ENCODE measurements at regions not wholly inside any gene's neighbourhood (a gene's known extent, or its start where the extent isn't known, plus 50 kb on each side); places are given as distances from the start of the nearest gene placed in this dataset.

DNA sequence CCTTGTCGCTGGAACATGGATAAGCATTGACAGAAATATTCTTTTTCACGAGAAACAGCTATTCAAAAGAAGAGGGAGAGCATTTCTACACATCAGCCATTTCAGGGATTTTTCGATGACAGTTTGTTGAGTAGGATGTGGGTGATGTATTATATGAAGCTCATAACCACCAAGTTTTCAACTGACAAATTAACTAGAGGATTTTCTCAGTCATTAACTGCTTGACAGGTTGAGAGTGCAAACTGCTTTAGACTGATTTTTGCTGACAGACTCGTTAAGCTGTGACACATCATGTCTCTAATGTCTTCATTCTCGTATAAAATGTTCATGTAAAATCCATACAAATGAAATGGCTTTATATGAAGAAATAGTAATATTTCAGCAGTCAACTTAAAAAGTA lies 354.2 kb upstream of the KCNN2 start:
- TF ChIP-seq, protein P1, sequence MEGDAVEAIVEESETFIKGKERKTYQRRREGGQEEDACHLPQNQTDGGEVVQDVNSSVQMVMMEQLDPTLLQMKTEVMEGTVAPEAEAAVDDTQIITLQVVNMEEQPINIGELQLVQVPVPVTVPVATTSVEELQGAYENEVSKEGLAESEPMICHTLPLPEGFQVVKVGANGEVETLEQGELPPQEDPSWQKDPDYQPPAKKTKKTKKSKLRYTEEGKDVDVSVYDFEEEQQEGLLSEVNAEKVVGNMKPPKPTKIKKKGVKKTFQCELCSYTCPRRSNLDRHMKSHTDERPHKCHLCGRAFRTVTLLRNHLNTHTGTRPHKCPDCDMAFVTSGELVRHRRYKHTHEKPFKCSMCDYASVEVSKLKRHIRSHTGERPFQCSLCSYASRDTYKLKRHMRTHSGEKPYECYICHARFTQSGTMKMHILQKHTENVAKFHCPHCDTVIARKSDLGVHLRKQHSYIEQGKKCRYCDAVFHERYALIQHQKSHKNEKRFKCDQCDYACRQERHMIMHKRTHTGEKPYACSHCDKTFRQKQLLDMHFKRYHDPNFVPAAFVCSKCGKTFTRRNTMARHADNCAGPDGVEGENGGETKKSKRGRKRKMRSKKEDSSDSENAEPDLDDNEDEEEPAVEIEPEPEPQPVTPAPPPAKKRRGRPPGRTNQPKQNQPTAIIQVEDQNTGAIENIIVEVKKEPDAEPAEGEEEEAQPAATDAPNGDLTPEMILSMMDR (IDR thresholded peaks at IDR 0.05; ENCODE audit: insufficient read depth in 1 of 2, low read depth in 1 of 2, low read length in 1 of 2, severe bottlenecking in 1 of 2, unreplicated experiment in 1 of 2), result no peak
- Mint-ChIP-seq H3K27ac (ENCODE audit: unreplicated experiment) (no peak overlapping the region), H3K9me3 (ENCODE audit: unreplicated experiment) (no peaks in the 10 kb centered on the region), H3K27me3 (ENCODE audit: insufficient read depth, unreplicated experiment) (no peaks in the 10 kb centered on the region), H3K4me3 (ENCODE audit: unreplicated experiment) (no peak overlapping the region), H3K36me3 (ENCODE audit: insufficient read depth, unreplicated experiment) (no peaks in the 10 kb centered on the region), H3K4me1 (ENCODE audit: low read depth, unreplicated experiment) (no peaks in the 10 kb centered on the region)
- intact Hi-C loops (cut with micrococcal nuclease; ENCODE audit: unreplicated experiment), result no loop called here
- no peaks in the 10 kb centered on the region for H3K4me1 ChIP-seq
- H3K36me3 ChIP-seq (ENCODE audit: control insufficient read depth, insufficient read depth, low read length), result no peaks in the 10 kb centered on the region
- POLR2A ChIA-PET, result no interaction called here
- H3K4me3 ChIP-seq (ENCODE audit: low read depth, low read length), result no peak overlapping the region
- H3K9me3 ChIP-seq, result no peaks in the 10 kb centered on the region
- DNase-seq, result no peak
- H3K27me3 ChIP-seq (replicated peaks; ENCODE audit: control insufficient read depth, insufficient read depth, low read length), result no peaks in the 10 kb centered on the region
- no TSS peak for BruUV-seq (replicated peaks)
- CTCF ChIA-PET, result no interaction called here

DNA sequence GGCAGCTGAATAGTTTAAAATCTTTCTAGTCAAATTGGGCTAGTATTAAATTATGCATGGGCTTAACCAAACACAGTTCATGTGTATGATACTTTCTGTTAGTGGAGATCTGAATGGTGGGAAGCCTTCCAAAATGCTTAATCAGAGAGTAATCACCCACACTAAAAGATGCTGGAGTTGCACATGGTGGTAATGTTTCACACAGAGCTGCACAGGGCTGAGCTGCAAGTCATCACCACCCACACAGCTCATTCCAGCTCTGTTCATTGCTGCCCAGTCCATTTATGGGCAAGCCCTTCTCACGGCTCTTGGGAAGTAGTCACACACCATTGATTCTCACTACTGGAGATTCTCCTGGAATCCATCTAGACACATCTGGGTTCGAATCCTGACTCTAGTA lies 351.5 kb upstream of the KCNN2 start:
- no peak overlapping the region for H3K27ac Mint-ChIP-seq (ENCODE audit: unreplicated experiment)
- intact Hi-C loops (cut with micrococcal nuclease; ENCODE audit: unreplicated experiment), result no loop called here
- BruUV-seq (replicated peaks), result no TSS peak

DNA sequence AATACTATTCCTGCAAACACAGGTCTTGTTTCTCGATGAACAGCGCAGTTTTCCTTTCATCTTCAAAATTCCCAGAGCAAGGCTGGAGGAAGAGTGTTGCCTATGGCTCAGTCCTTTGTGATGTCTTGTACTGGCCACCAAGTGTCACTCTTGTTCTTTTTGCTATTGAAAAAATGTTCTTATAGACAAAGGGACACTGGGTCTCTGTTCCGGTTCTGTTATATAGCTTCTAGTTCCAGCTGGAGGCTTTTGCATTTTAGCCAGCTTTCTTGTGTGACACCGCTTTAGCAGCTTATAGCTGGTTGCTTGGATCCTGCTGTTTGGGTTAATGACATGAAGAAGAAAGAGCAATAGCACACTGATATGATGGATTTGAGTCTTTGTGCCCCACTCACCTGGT lies 343.7 kb upstream of the KCNN2 start:
- BruUV-seq (replicated peaks), result no TSS peak
- Mint-ChIP-seq H3K4me3 (ENCODE audit: unreplicated experiment) (no peak overlapping the region), H3K36me3 (ENCODE audit: insufficient read depth, unreplicated experiment) (no peaks in the 10 kb centered on the region), H3K27ac (ENCODE audit: unreplicated experiment) (no peak overlapping the region), H3K4me1 (ENCODE audit: low read depth, unreplicated experiment) (no peaks in the 10 kb centered on the region), H3K27me3 (ENCODE audit: insufficient read depth, unreplicated experiment) (peaks cover 5% of the 10 kb centered on the region), H3K9me3 (ENCODE audit: unreplicated experiment) (no peaks in the 10 kb centered on the region)
- H3K4me1 ChIP-seq, result no peaks in the 10 kb centered on the region
- ChIA-PET POLR2A (no interaction called here), CTCF (no interaction called here)
- H3K27me3 ChIP-seq (replicated peaks; ENCODE audit: control insufficient read depth, insufficient read depth, low read length), result no peaks in the 10 kb centered on the region
- DNase-seq, result peak in 1 of 2 experiments; percentile 3
- no peaks in the 10 kb centered on the region for H3K36me3 ChIP-seq (ENCODE audit: control insufficient read depth, insufficient read depth, low read length)
- no peaks in the 10 kb centered on the region for H3K9me3 ChIP-seq
- TF ChIP-seq, protein P1 (IDR thresholded peaks at IDR 0.05; ENCODE audit: insufficient read depth in 1 of 2, low read depth in 1 of 2, low read length in 1 of 2, severe bottlenecking in 1 of 2, unreplicated experiment in 1 of 2), result peak in 1 of 2 experiments; percentile 16
- intact Hi-C loops (cut with micrococcal nuclease; ENCODE audit: unreplicated experiment), result loop anchor here (1.0 to 5.0 kb wide), 3 partner anchors 287 to 769 kb away; no protein-coding TSS in a partner anchor
- H3K4me3 ChIP-seq (ENCODE audit: low read depth, low read length), result no peak overlapping the region

More for the DNA sequence above, 351.5 kb upstream of the KCNN2 start:
- H3K27me3 Mint-ChIP-seq (ENCODE audit: insufficient read depth, unreplicated experiment), result no peaks in the 10 kb centered on the region
- Histone ChIP-seq H3K4me1 (no peaks in the 10 kb centered on the region), H3K4me3 (ENCODE audit: low read depth, low read length) (no peak overlapping the region), H3K9me3 (no peaks in the 10 kb centered on the region), H3K36me3 (ENCODE audit: control insufficient read depth, insufficient read depth, low read length) (no peaks in the 10 kb centered on the region), H3K27me3 (replicated peaks; ENCODE audit: control insufficient read depth, insufficient read depth, low read length) (no peaks in the 10 kb centered on the region)
- no peaks in the 10 kb centered on the region for H3K4me1 Mint-ChIP-seq (ENCODE audit: low read depth, unreplicated experiment)
- H3K9me3 Mint-ChIP-seq (ENCODE audit: unreplicated experiment), result no peaks in the 10 kb centered on the region
- TF ChIP-seq, protein P1 (IDR thresholded peaks at IDR 0.05; ENCODE audit: insufficient read depth in 1 of 2, low read depth in 1 of 2, low read length in 1 of 2, severe bottlenecking in 1 of 2, unreplicated experiment in 1 of 2), result no peak
- no peak overlapping the region for H3K4me3 Mint-ChIP-seq (ENCODE audit: unreplicated experiment)
- ChIA-PET CTCF (no interaction called here), POLR2A (no interaction called here)
- H3K36me3 Mint-ChIP-seq (ENCODE audit: insufficient read depth, unreplicated experiment), result no peaks in the 10 kb centered on the region
- DNase-seq, result no peak
